Stomach (tissue), 8 donors: ENCODE measurements at regions not wholly inside any gene's neighbourhood (a gene's known extent, or its start where the extent isn't known, plus 50 kb on each side); places are given as distances from the start of the nearest gene placed in this dataset.

Source experiments
- DNase-seq, 2 donors: peaks; one replicate each; pipeline versions ENCODE4 v3.0.0 to v3.0.0-alpha.2; 2013 to 2019
- H3K27ac ChIP-seq, 5 donors: fragments of 200-600 bp in 4 of 5; sonication (generic) in 4 of 5; one replicate each; pipeline ENCODE4 v1.5.1; 2013 to 2019; ENCODE audit warnings: mild to moderate bottlenecking in 1 of 5, moderate library complexity in 1 of 5
- H3K27me3 ChIP-seq, 3 donors: fragments of 200-600 bp; sonication (generic); one replicate each; pipeline ENCODE4 v1.5.1; 2017 to 2019; ENCODE audit warnings: mixed run types in 1 of 3
- H3K36me3 ChIP-seq, 4 donors: fragments of 200-600 bp; sonication (generic); 1 replicate in 3 of 4; 2 replicates in 1 of 4; pipeline ENCODE4 v1.5.1; 2016 to 2019
- H3K4me1 ChIP-seq, 4 donors: fragments of 200-600 bp; sonication (generic); one replicate each; pipeline ENCODE4 v1.5.1; 2016 to 2019
- H3K4me3 ChIP-seq, 4 donors: fragments of 200-600 bp; sonication (generic) in 3 of 4; one replicate each; pipeline ENCODE4 v1.5.1; 2016 to 2019; ENCODE audit warnings: mild to moderate bottlenecking in 1 of 4
- H3K9me3 ChIP-seq, 4 donors: fragments of 200-600 bp; sonication (generic); one replicate each; pipeline ENCODE4 v1.5.1; 2016 to 2019
- EP300 ChIP-seq: sonication (generic); formaldehyde crosslinking; IDR thresholded peaks from one replicate; pipeline ENCODE4 v1.6.1; 2017; ENCODE audit warnings: antibody characterized with exemption
- POLR2A ChIP-seq, 4 donors: fragments of 450-650 bp; IDR thresholded peaks; one replicate each; pipeline ENCODE4 v1.6.1; 2016; ENCODE audit warnings: antibody characterized with exemption in 4 of 4, control low read depth in 2 of 4, mild to moderate bottlenecking in 1 of 4, moderate library complexity in 1 of 4
- POLR2AphosphoS5 ChIP-seq, 3 donors: sonication (generic); formaldehyde crosslinking; IDR thresholded peaks; one replicate each; pipeline ENCODE4 v1.6.1; 2016; ENCODE audit warnings: antibody characterized with exemption in 3 of 3
- WGBS, 5 donors: extraction: QIAGEN DNeasy Blood & Tissue Kit in 3 of 5; methylation state at CpG; one replicate each; pipeline versions ENCODE4 v1.1.5 to v1.1.7; 2013 to 2018; 5-methylcytosine and 5-hydroxymethylcytosine counted together
- intact Hi-C: fragments of 100-400 bp; cut with DNase I; formaldehyde crosslinking; loops from one replicate; pipeline ENCODE4 v1.15.1; 2023; ENCODE audit warnings: low total_unique reads
- TF ChIP-seq, protein P1 (sequence below), 7 experiments: fragments of 450-650 bp in 4 of 7; fragments of 200-600 bp in 3 of 7; sonication (generic) in 3 of 7; IDR thresholded peaks; one replicate each; pipeline ENCODE4 v1.5.1; 2016 to 2019; ENCODE audit warnings: antibody characterized with exemption in 7 of 7, control low read depth in 2 of 7, mild to moderate bottlenecking in 1 of 7
- donor health status: healthy with polysubstance abuse.
- donor health status: Bipolar disorder and iron deficiency.
- donor health status: healthy.

DNA sequence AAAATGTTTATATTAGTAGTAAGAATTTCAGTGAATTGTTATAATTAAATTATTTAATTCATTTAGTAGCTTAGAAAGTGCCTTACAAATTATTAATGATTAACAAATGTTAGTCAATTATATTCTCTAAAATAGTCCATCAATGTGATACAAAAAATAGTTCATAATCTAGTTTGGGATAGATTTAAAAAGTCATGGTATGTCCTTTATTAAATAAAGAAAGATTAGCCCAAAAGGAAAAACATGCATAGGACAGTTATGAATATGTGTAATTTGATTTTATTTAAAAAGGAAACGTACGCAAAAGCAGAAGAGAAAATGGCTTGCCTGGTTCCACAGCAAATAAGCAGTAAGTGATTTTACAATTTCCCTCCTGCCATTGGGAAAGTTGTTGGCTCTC, 768.5 kb downstream of the TRIB2 start:
- Histone ChIP-seq H3K4me1 (no peaks in the 10 kb centered on the region), H3K4me3 (no peak overlapping the region), H3K27me3 (no peaks in the 10 kb centered on the region), H3K9me3 (no peaks in the 10 kb centered on the region), H3K27ac (no peak overlapping the region), H3K36me3 (no peaks in the 10 kb centered on the region)
- intact Hi-C loops = no loop called here
- TF ChIP-seq EP300 (no peak), POLR2A (IDR thresholded peaks at IDR 0.05) (no peak), POLR2AphosphoS5 (IDR thresholded peaks at IDR 0.05) (no peak)
- TF ChIP-seq, protein P1, sequence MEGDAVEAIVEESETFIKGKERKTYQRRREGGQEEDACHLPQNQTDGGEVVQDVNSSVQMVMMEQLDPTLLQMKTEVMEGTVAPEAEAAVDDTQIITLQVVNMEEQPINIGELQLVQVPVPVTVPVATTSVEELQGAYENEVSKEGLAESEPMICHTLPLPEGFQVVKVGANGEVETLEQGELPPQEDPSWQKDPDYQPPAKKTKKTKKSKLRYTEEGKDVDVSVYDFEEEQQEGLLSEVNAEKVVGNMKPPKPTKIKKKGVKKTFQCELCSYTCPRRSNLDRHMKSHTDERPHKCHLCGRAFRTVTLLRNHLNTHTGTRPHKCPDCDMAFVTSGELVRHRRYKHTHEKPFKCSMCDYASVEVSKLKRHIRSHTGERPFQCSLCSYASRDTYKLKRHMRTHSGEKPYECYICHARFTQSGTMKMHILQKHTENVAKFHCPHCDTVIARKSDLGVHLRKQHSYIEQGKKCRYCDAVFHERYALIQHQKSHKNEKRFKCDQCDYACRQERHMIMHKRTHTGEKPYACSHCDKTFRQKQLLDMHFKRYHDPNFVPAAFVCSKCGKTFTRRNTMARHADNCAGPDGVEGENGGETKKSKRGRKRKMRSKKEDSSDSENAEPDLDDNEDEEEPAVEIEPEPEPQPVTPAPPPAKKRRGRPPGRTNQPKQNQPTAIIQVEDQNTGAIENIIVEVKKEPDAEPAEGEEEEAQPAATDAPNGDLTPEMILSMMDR (IDR thresholded peaks at IDR 0.05) = no peak
- 88 to 98% (median 94%) methylated on average over 2 of the region's 2 CpGs for WGBS, 5 donors
- no peak for DNase-seq

DNA sequence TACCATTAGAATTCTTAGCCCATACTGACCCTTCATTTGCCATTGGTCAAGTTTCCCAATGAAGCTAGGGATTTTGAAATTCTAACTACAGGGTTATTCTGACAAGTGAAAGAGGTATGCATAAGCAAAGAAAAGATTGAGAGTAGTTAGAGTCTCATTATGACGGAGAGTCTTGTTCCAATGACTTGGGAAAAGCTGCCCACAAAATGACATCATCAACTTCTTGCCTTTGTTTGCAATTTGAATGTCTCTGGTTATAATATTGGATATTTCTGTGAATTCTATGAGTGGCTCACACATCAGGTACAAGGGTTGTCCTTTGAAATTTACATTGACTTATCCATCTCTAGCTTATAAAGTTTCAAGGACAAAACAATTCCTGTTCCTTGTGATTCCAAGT, 772.2 kb downstream of the TRIB2 start:
- no peaks in the 10 kb centered on the region for H3K27me3 ChIP-seq
- H3K27ac ChIP-seq = no peak overlapping the region
- H3K4me1 ChIP-seq = no peaks in the 10 kb centered on the region
- 88 to 96% (median 95%) methylated on average over 1 of the region's 1 CpG for WGBS, 5 donors
- intact Hi-C loops = no loop called here
- TF ChIP-seq POLR2A (IDR thresholded peaks at IDR 0.05) = no peak
- no peak for TF ChIP-seq EP300
- TF ChIP-seq POLR2AphosphoS5 (IDR thresholded peaks at IDR 0.05) = no peak
- TF ChIP-seq, protein P1 (IDR thresholded peaks at IDR 0.05) = no peak
- no peak for DNase-seq
- H3K4me3 ChIP-seq = no peak overlapping the region
- no peaks in the 10 kb centered on the region for H3K9me3 ChIP-seq
- no peaks in the 10 kb centered on the region for H3K36me3 ChIP-seq

DNA sequence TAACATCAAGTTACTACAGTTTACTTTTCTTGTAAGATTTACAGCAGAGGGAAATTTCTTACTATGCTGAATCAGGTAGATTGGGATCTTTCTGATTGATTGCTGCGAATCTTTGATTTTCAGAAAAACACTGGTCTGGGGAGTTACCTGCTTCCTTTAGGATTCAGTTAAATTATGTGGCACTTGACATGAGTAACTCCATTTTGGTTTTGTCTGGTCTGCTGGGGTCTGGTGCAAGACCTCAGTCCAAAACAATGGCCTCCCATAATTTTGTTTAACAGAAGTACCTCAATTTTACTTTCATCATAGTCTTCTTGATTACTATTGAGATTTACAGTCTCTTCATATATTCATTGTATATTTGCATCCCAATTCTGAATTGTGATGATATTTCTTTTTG, 775.5 kb downstream of the TRIB2 start:
- 88 to 96% (median 92%) methylated on average over 1 of the region's 1 CpG for WGBS, 5 donors
- TF ChIP-seq POLR2AphosphoS5 (IDR thresholded peaks at IDR 0.05) = no peak
- TF ChIP-seq EP300 = no peak
- no peak overlapping the region for H3K27ac ChIP-seq
- no peak overlapping the region for H3K4me3 ChIP-seq
- no peaks in the 10 kb centered on the region for H3K27me3 ChIP-seq
- DNase-seq = no peak
- no peaks in the 10 kb centered on the region for H3K9me3 ChIP-seq
- H3K4me1 ChIP-seq = no peaks in the 10 kb centered on the region
- intact Hi-C loops = no loop called here
- H3K36me3 ChIP-seq = no peaks in the 10 kb centered on the region

DNA sequence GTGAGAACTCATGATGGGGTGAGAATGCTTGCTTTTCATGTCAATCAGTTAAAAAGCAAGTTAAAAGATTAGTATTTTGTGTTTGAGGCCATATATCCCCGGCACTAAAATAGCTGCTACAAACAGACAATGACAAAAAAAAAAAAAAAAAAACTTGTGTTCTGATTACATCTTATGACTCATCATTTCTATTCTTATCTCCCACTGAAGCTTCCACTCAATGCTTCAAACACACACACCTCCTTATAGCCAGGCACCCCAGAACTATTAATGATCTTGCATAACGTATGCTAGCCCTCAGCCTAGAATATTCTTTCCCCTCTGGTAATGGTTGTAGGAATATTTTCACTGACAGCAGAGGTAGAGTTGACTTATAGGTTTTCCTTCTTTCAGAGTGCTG, 778.3 kb downstream of the TRIB2 start:
- Histone ChIP-seq H3K4me3 (no peak overlapping the region), H3K27ac (no peak overlapping the region), H3K4me1 (no peaks in the 10 kb centered on the region), H3K9me3 (no peaks in the 10 kb centered on the region), H3K36me3 (no peaks in the 10 kb centered on the region), H3K27me3 (no peaks in the 10 kb centered on the region)
- 76 to 95% (median 89%) methylated on average over 2 of the region's 2 CpGs for WGBS, 5 donors
- no peak for TF ChIP-seq EP300
- TF ChIP-seq POLR2A (IDR thresholded peaks at IDR 0.05) = no peak
- TF ChIP-seq, protein P1 (IDR thresholded peaks at IDR 0.05) = no peak
- no peak for TF ChIP-seq POLR2AphosphoS5 (IDR thresholded peaks at IDR 0.05)
- intact Hi-C loops = no loop called here
- no peak for DNase-seq

DNA sequence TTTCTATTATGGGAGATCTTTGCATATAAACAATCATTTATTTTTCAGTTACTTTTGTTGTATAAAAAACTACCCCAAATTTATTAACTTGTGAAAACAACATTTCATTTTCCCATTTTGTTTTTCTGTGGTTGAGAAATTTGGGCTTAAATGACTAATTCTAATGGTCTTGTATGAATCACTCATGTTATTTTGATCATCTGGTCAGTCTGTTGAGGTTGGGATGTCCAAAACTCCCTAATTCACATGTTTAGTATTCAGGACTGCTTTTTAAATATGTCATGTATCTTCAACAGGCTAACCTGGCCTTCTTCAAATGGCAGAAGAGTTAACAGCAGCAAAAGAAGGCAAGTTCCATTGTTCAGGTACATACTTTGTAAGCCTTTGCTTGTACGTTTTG, 788.1 kb downstream of the TRIB2 start:
- Histone ChIP-seq H3K9me3 (no peaks in the 10 kb centered on the region), H3K27me3 (no peaks in the 10 kb centered on the region), H3K27ac (no peak overlapping the region), H3K4me1 (no peaks in the 10 kb centered on the region), H3K36me3 (no peaks in the 10 kb centered on the region), H3K4me3 (no peak overlapping the region)
- no peak for DNase-seq
- intact Hi-C loops = no loop called here
- WGBS, 5 donors = 64 to 83% (median 79%) methylated on average over 1 of the region's 1 CpG
- TF ChIP-seq POLR2AphosphoS5 (IDR thresholded peaks at IDR 0.05) = no peak
- no peak for TF ChIP-seq EP300
- TF ChIP-seq, protein P1 (IDR thresholded peaks at IDR 0.05) = no peak
- no peak for TF ChIP-seq POLR2A (IDR thresholded peaks at IDR 0.05)
